Smooth muscle cell (in vitro differentiated cells): ENCODE measurements at regions not wholly inside any gene's neighbourhood (a gene's known extent, or its start where the extent isn't known, plus 50 kb on each side); places are given as distances from the start of the nearest gene placed in this dataset.

Experiments
- DNase-seq: peaks from one replicate; lab custom pipeline; 2025; ENCODE audit not compliant: unreplicated experiment; lab: John Stamatoyannopoulos, UW
- H2AFZ ChIP-seq: fragments of 200-600 bp; sonication (generic); 2 replicates; pipeline ENCODE4 v1.6.0; 2016; ENCODE audit warnings: antibody characterized with exemption, low read depth, mild to moderate bottlenecking
- H3F3A ChIP-seq: fragments of 200-600 bp; sonication (generic); 2 replicates; pipeline ENCODE4 v1.6.0; 2017; ENCODE audit warnings: antibody characterized with exemption, low read depth
- H3K27ac ChIP-seq: fragments of 200-600 bp; sonication (generic); 2 replicates; pipeline ENCODE4 v1.5.1; 2016; ENCODE audit warnings: low read depth, mild to moderate bottlenecking
- H3K27me3 ChIP-seq: fragments of 200-600 bp; sonication (generic); 2 replicates; pipeline ENCODE4 v1.6.1; 2016; ENCODE audit warnings: low read depth, mild to moderate bottlenecking
- H3K36me3 ChIP-seq: fragments of 200-600 bp; sonication (generic); 2 replicates; pipeline ENCODE4 v1.5.1; 2016; ENCODE audit warnings: low read depth
- H3K4me1 ChIP-seq: fragments of 200-600 bp; sonication (generic); 2 replicates; pipeline ENCODE4 v1.5.1; 2016; ENCODE audit warnings: low read depth
- H3K4me2 ChIP-seq: fragments of 200-600 bp; sonication (generic); 2 replicates; pipeline ENCODE4 v1.6.0; 2016; ENCODE audit warnings: mild to moderate bottlenecking
- H3K4me3 ChIP-seq: fragments of 200-600 bp; sonication (generic); 2 replicates; pipeline ENCODE4 v1.5.1; 2016; ENCODE audit warnings: mild to moderate bottlenecking
- H3K79me2 ChIP-seq: fragments of 200-600 bp; sonication (generic); 2 replicates; pipeline ENCODE4 v1.6.0; 2016; ENCODE audit warnings: low read depth, mild to moderate bottlenecking
- H3K9ac ChIP-seq: fragments of 200-600 bp; sonication (generic); 2 replicates; pipeline ENCODE4 v1.6.0; 2016; ENCODE audit warnings: low read depth
- H3K9me3 ChIP-seq: fragments of 200-600 bp; sonication (generic); replicated peaks from 2 replicates; pipeline ENCODE4 v1.5.1; 2016; ENCODE audit warnings: low read depth
- H4K20me1 ChIP-seq: fragments of 200-600 bp; sonication (generic); 2 replicates; pipeline ENCODE4 v1.6.0; 2016; ENCODE audit warnings: low read depth
- WGBS: methylation state at CpG from one replicate; pipeline ENCODE4 v1.1.7; 2016; ENCODE audit warnings: low lambda C conversion rate; 5-methylcytosine and 5-hydroxymethylcytosine counted together
- TF ChIP-seq, protein P1 (sequence below): fragments of 200-600 bp; sonication (generic); IDR thresholded peaks from 2 replicates; pipeline ENCODE4 v1.5.1; 2017; ENCODE audit warnings: borderline replicate concordance, mild to moderate bottlenecking, antibody characterized with exemption; ENCODE audit not compliant: insufficient read depth, poor library complexity, severe bottlenecking

DNA sequence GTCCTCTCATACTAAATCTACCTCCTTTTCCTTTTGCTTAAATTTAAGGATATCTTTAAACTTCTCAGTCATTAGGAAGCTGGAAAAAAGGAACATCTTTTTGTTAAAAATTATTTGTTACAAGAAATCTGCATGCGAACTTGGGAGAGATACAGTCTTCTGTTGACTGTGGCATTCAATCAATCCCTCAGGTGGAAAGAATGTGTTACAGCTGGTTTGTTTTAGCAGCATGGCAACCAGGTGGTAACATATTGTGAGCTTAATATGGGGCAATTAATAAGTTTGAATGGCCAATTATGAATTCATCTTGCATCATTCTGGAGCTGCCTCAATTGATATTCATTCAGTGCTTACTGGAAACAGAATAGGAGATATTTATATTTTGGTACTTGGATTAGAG is 135.0 kb downstream of the GC start:
- Histone ChIP-seq H3K4me2 (no peak overlapping the region), H3K9me3 (no peaks in the 10 kb centered on the region), H3K4me3 (no peak overlapping the region), H3K9ac (no peak overlapping the region), H3K27me3 (no peaks in the 10 kb centered on the region), H3F3A (no peaks in the 10 kb centered on the region), H3K4me1 (no peaks in the 10 kb centered on the region), H3K79me2 (no peaks in the 10 kb centered on the region), H4K20me1 (no peaks in the 10 kb centered on the region), H3K36me3 (no peaks in the 10 kb centered on the region), H2AFZ (no peak overlapping the region), H3K27ac (no peak overlapping the region)
- WGBS: 93% methylated on average over 1 of the region's 1 CpG
- TF ChIP-seq, protein P1, sequence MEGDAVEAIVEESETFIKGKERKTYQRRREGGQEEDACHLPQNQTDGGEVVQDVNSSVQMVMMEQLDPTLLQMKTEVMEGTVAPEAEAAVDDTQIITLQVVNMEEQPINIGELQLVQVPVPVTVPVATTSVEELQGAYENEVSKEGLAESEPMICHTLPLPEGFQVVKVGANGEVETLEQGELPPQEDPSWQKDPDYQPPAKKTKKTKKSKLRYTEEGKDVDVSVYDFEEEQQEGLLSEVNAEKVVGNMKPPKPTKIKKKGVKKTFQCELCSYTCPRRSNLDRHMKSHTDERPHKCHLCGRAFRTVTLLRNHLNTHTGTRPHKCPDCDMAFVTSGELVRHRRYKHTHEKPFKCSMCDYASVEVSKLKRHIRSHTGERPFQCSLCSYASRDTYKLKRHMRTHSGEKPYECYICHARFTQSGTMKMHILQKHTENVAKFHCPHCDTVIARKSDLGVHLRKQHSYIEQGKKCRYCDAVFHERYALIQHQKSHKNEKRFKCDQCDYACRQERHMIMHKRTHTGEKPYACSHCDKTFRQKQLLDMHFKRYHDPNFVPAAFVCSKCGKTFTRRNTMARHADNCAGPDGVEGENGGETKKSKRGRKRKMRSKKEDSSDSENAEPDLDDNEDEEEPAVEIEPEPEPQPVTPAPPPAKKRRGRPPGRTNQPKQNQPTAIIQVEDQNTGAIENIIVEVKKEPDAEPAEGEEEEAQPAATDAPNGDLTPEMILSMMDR: no peak
- DNase-seq: no peak

DNA sequence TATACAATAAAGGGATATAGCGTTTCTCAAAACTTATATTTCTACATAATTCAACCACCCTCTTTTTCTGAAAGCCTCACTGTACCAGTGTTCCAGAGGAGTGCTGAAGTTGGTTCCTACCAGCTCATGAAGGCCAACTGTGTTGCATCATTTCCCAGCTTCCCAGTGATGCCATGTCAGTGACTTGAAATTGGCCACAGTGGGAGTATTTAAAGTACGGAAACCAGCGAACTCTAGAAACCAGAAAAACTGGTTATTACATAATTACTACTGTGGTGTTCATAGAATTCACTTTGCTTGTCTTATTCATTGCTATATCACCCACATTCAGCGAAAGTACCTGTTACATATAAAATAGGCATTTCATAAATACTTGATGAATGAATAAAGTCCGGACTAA is 135.4 kb downstream of the GC start:
- DNase-seq: no peak

DNA sequence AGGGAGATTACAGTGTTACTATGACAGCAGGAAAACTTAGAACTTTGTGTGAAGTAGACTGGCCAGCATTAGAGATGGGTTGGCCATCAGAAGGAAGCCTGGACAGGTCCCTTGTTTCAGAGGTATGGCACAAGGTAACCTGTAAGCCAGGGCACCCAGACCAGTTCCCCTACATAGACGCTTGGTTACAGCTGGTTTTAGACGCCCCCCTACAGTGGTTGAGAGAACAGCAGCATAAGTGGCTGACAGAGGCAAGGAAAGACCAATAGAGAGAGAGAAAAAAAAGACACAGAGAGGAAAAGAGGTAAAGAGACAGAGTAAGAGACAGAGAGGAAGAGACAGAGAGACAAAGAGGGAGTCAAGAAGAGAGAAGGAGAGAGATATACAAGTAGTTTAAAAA is 144.5 kb downstream of the GC start:
- no peaks in the 10 kb centered on the region for H3K36me3 ChIP-seq
- no peaks in the 10 kb centered on the region for H3F3A ChIP-seq
- H3K9ac ChIP-seq: no peak overlapping the region
- no peak overlapping the region for H2AFZ ChIP-seq
- TF ChIP-seq, protein P1: no peak
- no peak overlapping the region for H3K4me3 ChIP-seq
- no peak overlapping the region for H3K4me2 ChIP-seq
- no peaks in the 10 kb centered on the region for H3K27me3 ChIP-seq
- no peak for DNase-seq
- no peak overlapping the region for H3K27ac ChIP-seq
- H3K4me1 ChIP-seq: no peaks in the 10 kb centered on the region
- no peaks in the 10 kb centered on the region for H3K9me3 ChIP-seq
- H3K79me2 ChIP-seq: no peaks in the 10 kb centered on the region
- 95% methylated on average over 2 of the region's 2 CpGs for WGBS
- no peaks in the 10 kb centered on the region for H4K20me1 ChIP-seq

More for the DNA sequence above, 135.4 kb downstream of the GC start:
- Histone ChIP-seq H3K9ac (no peak overlapping the region), H3K79me2 (no peaks in the 10 kb centered on the region), H3K4me1 (no peaks in the 10 kb centered on the region), H3K36me3 (no peaks in the 10 kb centered on the region), H4K20me1 (no peaks in the 10 kb centered on the region), H3K27me3 (no peaks in the 10 kb centered on the region), H3F3A (no peaks in the 10 kb centered on the region), H3K4me3 (no peak overlapping the region), H3K4me2 (no peak overlapping the region), H3K27ac (no peak overlapping the region), H3K9me3 (no peaks in the 10 kb centered on the region), H2AFZ (no peak overlapping the region)
- TF ChIP-seq, protein P1: no peak
- WGBS: 78% methylated on average over 5 of the region's 5 CpGs

DNA sequence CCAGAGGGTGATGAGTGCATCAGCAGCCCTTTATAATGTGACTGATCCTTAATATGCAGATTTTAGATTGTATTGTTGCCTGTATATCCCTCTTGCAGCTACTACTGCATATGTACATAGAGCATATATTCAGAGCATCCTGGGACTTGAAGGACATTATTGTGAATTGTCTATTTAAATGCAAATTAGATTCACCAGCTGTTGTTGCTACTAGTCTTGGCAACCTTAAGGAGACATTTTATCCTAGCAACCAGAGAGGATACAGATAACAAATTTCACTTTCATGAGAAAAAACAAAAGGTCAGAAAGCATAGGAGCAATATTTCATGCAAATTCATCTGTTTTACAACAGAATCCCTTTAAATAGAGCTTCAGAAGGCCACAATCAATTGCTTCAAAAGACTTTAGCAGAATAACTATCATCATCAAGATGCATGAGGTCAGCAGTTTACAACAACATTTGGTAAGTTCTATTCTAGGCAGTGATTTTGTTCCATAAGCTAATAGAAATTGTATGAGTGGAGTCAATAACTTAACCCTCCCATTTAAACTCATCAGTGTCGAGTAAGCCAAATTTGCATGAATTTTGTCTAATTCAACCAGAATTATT is 148.6 kb downstream of the GC start:
- TF ChIP-seq, protein P1: no peak
- Histone ChIP-seq H3K4me1 (no peaks in the 10 kb centered on the region), H3K9me3 (no peaks in the 10 kb centered on the region), H3K27me3 (no peaks in the 10 kb centered on the region), H4K20me1 (no peaks in the 10 kb centered on the region), H3K4me2 (no peak overlapping the region), H3F3A (no peaks in the 10 kb centered on the region), H3K27ac (no peak overlapping the region), H3K9ac (no peak overlapping the region), H3K4me3 (no peak overlapping the region), H2AFZ (no peak overlapping the region), H3K36me3 (no peaks in the 10 kb centered on the region), H3K79me2 (no peaks in the 10 kb centered on the region)
- WGBS: 100% methylated on average over 1 of the region's 1 CpG
- DNase-seq: no peak
